ENCODE measurements at regions not wholly inside any gene's neighbourhood (a gene's known extent, or its start where the extent isn't known, plus 50 kb on each side); places are given as distances from the start of the nearest gene placed in this dataset.

GRCh38 chr3:134080761-134081160, 51.0 kb upstream of the SLCO2A1 start:
- no peak overlapping the region for H3K4me3 ChIP-seq (replicated peaks in 1 of 4; ENCODE audit: control extremely low read depth in 1 of 4, insufficient read depth in 1 of 4, low read depth in 3 of 4, low read length in 4 of 4)
- H3K4me1 ChIP-seq (ENCODE audit: control insufficient read depth, extremely low read depth, insufficient read depth, low read length) = peaks cover 12% of the 10 kb centered on the region
- no peaks in the 10 kb centered on the region for H3K79me2 ChIP-seq (ENCODE audit: control insufficient read depth, insufficient read depth, low read length)
- no peaks in the 10 kb centered on the region for H3K36me3 ChIP-seq (ENCODE audit: control insufficient read depth, insufficient read depth, low read length)
- no peak for TF ChIP-seq CTCF (conservative IDR thresholded peaks at IDR 0.05 in 1 of 2, IDR thresholded peaks at IDR 0.05 in 1 of 2; ENCODE audit: low read depth in 1 of 2, low read length in 2 of 2)
- no peak for TF ChIP-seq EZH2 (IDR thresholded peaks at IDR 0.05; ENCODE audit: low read length, missing control alignments)
- no peaks in the 10 kb centered on the region for H4K20me1 ChIP-seq (ENCODE audit: control insufficient read depth, extremely low read depth, insufficient read depth, low read length)
- H2AFZ ChIP-seq (ENCODE audit: low read length) = no peak overlapping the region
- H3K27me3 ChIP-seq (ENCODE audit: control insufficient read depth, insufficient read depth, low read length) = no peaks in the 10 kb centered on the region
- DNase-seq (ENCODE audit: low read depth in 2 of 2) = no peak
- no peak overlapping the region for H3K27ac ChIP-seq (ENCODE audit: insufficient read depth, low read length)
- no peaks in the 10 kb centered on the region for H3K9me3 ChIP-seq (ENCODE audit: control insufficient read depth, insufficient read depth, low read depth, low read length)
- H3K9ac ChIP-seq (ENCODE audit: insufficient read depth, low read length) = no peak overlapping the region
- H3K4me2 ChIP-seq (ENCODE audit: extremely low read depth, insufficient read depth, low read length) = no peak overlapping the region

GRCh38 chr3:134079761-134080160, 50.0 kb upstream of the SLCO2A1 start:
- H4K20me1 ChIP-seq (ENCODE audit: control insufficient read depth, extremely low read depth, insufficient read depth, low read length) = no peaks in the 10 kb centered on the region
- H3K4me2 ChIP-seq (ENCODE audit: extremely low read depth, insufficient read depth, low read length) = no peak overlapping the region
- no peaks in the 10 kb centered on the region for H3K36me3 ChIP-seq (ENCODE audit: control insufficient read depth, insufficient read depth, low read length)
- H3K4me3 ChIP-seq (replicated peaks in 1 of 4; ENCODE audit: control extremely low read depth in 1 of 4, insufficient read depth in 1 of 4, low read depth in 3 of 4, low read length in 4 of 4) = no peak overlapping the region
- no peak overlapping the region for H2AFZ ChIP-seq (ENCODE audit: low read length)
- TF ChIP-seq EZH2 (IDR thresholded peaks at IDR 0.05; ENCODE audit: low read length, missing control alignments) (no peak), CTCF (conservative IDR thresholded peaks at IDR 0.05 in 1 of 2, IDR thresholded peaks at IDR 0.05 in 1 of 2; ENCODE audit: low read depth in 1 of 2, low read length in 2 of 2) (no peak)
- no peak overlapping the region for H3K27ac ChIP-seq (ENCODE audit: insufficient read depth, low read length)
- peaks cover 12% of the 10 kb centered on the region for H3K4me1 ChIP-seq (ENCODE audit: control insufficient read depth, extremely low read depth, insufficient read depth, low read length)
- DNase-seq (ENCODE audit: low read depth in 2 of 2) = no peak
- H3K79me2 ChIP-seq (ENCODE audit: control insufficient read depth, insufficient read depth, low read length) = no peaks in the 10 kb centered on the region
- no peaks in the 10 kb centered on the region for H3K9me3 ChIP-seq (ENCODE audit: control insufficient read depth, insufficient read depth, low read depth, low read length)
- no peaks in the 10 kb centered on the region for H3K27me3 ChIP-seq (ENCODE audit: control insufficient read depth, insufficient read depth, low read length)
- H3K9ac ChIP-seq (ENCODE audit: insufficient read depth, low read length) = no peak overlapping the region
